Hepatocyte (in vitro differentiated cells): ENCODE measurements at regions not wholly inside any gene's neighbourhood (a gene's known extent, or its start where the extent isn't known, plus 50 kb on each side); places are given as distances from the start of the nearest gene placed in this dataset.

Experiments used
- DNase-seq: peaks from one replicate; pipeline ENCODE4 v3.0.0-alpha.2; 2016; ENCODE audit warnings: low spot score
- H2AFZ ChIP-seq: fragments of 200-600 bp; sonication (generic); 2 replicates; pipeline ENCODE4 v1.6.0; 2016; ENCODE audit warnings: antibody characterized with exemption, mild to moderate bottlenecking
- H3K27ac ChIP-seq: fragments of 200-600 bp; sonication (generic); 2 replicates; pipeline ENCODE4 v1.5.1; 2016; ENCODE audit warnings: mild to moderate bottlenecking
- H3K27me3 ChIP-seq: fragments of 200-600 bp; sonication (generic); 2 replicates; pipeline ENCODE4 v1.6.1; 2016
- H3K36me3 ChIP-seq: fragments of 200-600 bp; sonication (generic); replicated peaks from 2 replicates; pipeline ENCODE4 v1.5.1; 2016; ENCODE audit warnings: low read depth; ENCODE audit not compliant: insufficient read depth
- H3K4me1 ChIP-seq: fragments of 200-600 bp; sonication (generic); 2 replicates; pipeline ENCODE4 v1.5.1; 2016; ENCODE audit warnings: mild to moderate bottlenecking, moderate library complexity; ENCODE audit not compliant: insufficient read depth
- H3K4me2 ChIP-seq: fragments of 200-600 bp; sonication (generic); 2 replicates; pipeline ENCODE4 v1.6.0; 2016
- H3K4me3 ChIP-seq: fragments of 200-600 bp; sonication (generic); 2 replicates; pipeline ENCODE4 v1.5.1; 2016; ENCODE audit warnings: mild to moderate bottlenecking
- H3K79me2 ChIP-seq: fragments of 200-600 bp; sonication (generic); 2 replicates; pipeline ENCODE4 v1.6.0; 2017; ENCODE audit warnings: mild to moderate bottlenecking
- H3K9me2 ChIP-seq: fragments of 200-600 bp; sonication (generic); replicated peaks from 2 replicates; pipeline ENCODE4 v1.6.0; 2017; ENCODE audit warnings: mild to moderate bottlenecking; ENCODE audit not compliant: insufficient read depth
- H3K9me3 ChIP-seq: fragments of 200-600 bp; sonication (generic); 2 replicates; pipeline ENCODE4 v1.5.1; 2016; ENCODE audit warnings: low read depth, mild to moderate bottlenecking
- H4K20me1 ChIP-seq: fragments of 200-600 bp; sonication (generic); 2 replicates; pipeline ENCODE4 v1.6.0; 2016; ENCODE audit warnings: mild to moderate bottlenecking; ENCODE audit not compliant: insufficient read depth, poor library complexity, severe bottlenecking
- CTCF ChIP-seq: fragments of 200-600 bp; sonication (generic); IDR thresholded peaks from 2 replicates; pipeline ENCODE4 v1.5.1; 2016; ENCODE audit warnings: antibody characterized with exemption, mild to moderate bottlenecking; ENCODE audit not compliant: poor library complexity
- EZH2 ChIP-seq: fragments of 200-600 bp; sonication (generic); IDR thresholded peaks from 2 replicates; pipeline ENCODE4 v1.6.1; 2016; ENCODE audit warnings: antibody characterized with exemption, mild to moderate bottlenecking, borderline replicate concordance
- EZH2phosphoT487 ChIP-seq: fragments of 200-600 bp; sonication (generic); IDR thresholded peaks from one replicate; pipeline ENCODE4 v1.6.1; 2018; ENCODE audit warnings: antibody characterized with exemption, mild to moderate bottlenecking, low read depth, moderate library complexity; ENCODE audit not compliant: unreplicated experiment, severe bottlenecking
- whole genome bisulfite sequencing: methylation state at CpG from one replicate; pipeline ENCODE4 v1.1.6; 2016; ENCODE audit warnings: low lambda C conversion rate; ENCODE audit errors: missing lambda C conversion rate; 5-methylcytosine and 5-hydroxymethylcytosine counted together

DNA sequence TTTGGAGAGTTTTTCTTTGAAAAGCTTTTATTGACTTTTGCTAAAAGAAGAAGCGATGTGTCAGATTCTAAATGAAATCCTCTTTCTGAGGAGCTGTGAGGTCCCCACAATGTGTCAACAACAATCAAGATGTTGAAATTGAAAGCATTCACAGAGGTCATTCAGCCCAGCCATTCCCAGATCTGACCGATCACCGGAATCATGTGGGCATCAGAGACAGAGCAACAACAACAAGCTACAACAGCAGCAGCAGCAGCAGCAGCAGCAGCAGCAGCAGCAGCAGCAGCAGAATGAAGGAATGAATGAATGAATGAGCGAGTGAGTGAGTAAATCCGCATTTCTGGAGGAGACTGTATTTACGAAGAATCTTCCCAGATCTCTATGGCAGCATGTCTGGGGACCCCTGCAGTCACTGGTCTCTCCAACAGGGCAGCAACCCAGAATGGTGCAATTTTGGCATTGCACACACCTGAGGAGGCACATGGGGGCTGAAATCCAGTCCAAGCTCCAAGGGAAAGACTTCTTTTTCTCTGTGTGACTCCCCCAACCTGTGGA lies 299.0 kb downstream of the MYCN start:
- TF ChIP-seq EZH2 (no peak), CTCF (no peak), EZH2phosphoT487 (no peak)
- H3K4me1 ChIP-seq, result peaks cover 8% of the 10 kb centered on the region
- whole genome bisulfite sequencing, result 78% methylated on average over 6 of the region's 6 CpGs

DNA sequence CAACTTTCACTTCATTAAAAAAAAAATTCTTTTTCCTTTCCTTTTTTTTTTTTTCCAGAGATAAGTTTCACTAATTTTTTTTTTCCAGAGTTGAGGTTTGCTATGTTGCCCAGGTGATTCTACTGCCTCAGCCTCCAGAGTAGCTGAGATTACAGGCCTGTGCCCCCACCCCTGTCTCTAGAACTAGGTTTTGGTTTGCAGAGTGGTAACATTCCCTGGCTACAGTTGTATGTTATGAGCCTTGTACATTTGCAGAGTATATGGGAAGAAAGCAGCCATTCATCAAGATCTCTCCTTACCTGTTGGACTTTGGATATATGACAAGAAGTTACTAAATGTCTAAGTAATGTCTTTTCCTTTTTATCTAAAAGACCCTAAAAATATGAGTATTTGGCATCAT lies 298.4 kb downstream of the MYCN start:
- peak overlapping the region; percentile 51 for H3K4me2 ChIP-seq
- no peaks in the 10 kb centered on the region for H3K9me3 ChIP-seq
- H3K9me2 ChIP-seq, result no peaks in the 10 kb centered on the region
- no peaks in the 10 kb centered on the region for H3K36me3 ChIP-seq
- H4K20me1 ChIP-seq, result no peaks in the 10 kb centered on the region
- H3K79me2 ChIP-seq, result no peaks in the 10 kb centered on the region
- no peak for DNase-seq
- no peak overlapping the region for H2AFZ ChIP-seq
- peaks cover 8% of the 10 kb centered on the region for H3K4me1 ChIP-seq
- TF ChIP-seq CTCF (no peak), EZH2phosphoT487 (no peak), EZH2 (no peak)
- no peak overlapping the region for H3K4me3 ChIP-seq
- H3K27ac ChIP-seq, result peak overlapping the region; percentile 42
- no peaks in the 10 kb centered on the region for H3K27me3 ChIP-seq

More for the DNA sequence above, 299.0 kb downstream of the MYCN start:
- Histone ChIP-seq H3K9me2 (no peaks in the 10 kb centered on the region), H3K27me3 (no peaks in the 10 kb centered on the region), H4K20me1 (no peaks in the 10 kb centered on the region), H3K36me3 (no peaks in the 10 kb centered on the region), H3K4me2 (peak overlapping the region; percentile 51), H3K9me3 (no peaks in the 10 kb centered on the region), H3K4me3 (no peak overlapping the region), H3K79me2 (no peaks in the 10 kb centered on the region), H2AFZ (no peak overlapping the region), H3K27ac (peak overlapping the region; percentile 42)
- no peak for DNase-seq

DNA sequence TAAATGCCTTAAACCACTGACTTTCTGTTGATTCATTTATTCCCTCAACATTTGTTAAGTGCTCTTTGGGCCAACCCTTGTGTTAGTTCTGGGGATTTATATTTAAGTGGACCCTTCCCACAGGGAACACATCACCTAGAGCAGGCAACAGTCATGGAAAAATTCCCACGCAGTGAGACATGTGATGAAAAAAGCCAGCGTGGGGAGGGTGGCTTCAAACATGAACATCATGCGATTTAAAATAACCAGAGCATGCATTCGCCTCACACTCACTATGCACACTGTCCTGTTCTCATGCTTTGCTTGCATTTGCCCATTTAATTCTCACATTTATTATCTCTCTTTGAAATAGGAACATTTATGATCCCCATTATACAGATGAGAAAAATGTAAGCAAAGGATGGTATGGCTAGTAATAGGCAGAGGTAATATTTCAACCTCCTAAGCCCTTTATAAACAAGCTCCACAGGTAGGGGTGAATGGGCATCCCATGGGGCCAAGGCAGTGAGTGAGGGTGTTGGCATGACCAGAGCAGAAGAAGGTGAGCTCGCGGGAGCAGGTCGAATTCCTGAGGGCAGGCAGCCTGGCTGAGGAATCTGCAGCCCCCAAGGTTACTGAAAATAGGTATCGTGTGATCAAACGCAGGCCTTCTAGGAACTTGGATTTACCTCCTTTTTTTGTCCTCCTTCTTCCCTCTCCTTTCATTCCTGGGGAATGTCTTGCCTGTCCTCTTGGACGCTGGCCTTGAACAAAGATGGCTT lies 297.8 kb downstream of the MYCN start:
- H3K4me1 ChIP-seq, result peaks cover 8% of the 10 kb centered on the region
- H3K27ac ChIP-seq, result peak overlapping the region; percentile 42
- no peak for DNase-seq
- H3K79me2 ChIP-seq, result no peaks in the 10 kb centered on the region
- TF ChIP-seq EZH2phosphoT487 (no peak), EZH2 (no peak), CTCF (no peak)
- H3K36me3 ChIP-seq, result no peaks in the 10 kb centered on the region
- no peaks in the 10 kb centered on the region for H3K9me3 ChIP-seq
- H3K27me3 ChIP-seq, result no peaks in the 10 kb centered on the region
- H4K20me1 ChIP-seq, result no peaks in the 10 kb centered on the region
- no peaks in the 10 kb centered on the region for H3K9me2 ChIP-seq
- H2AFZ ChIP-seq, result no peak overlapping the region
- 80% methylated on average over 10 of the region's 10 CpGs for WGBS
- no peak overlapping the region for H3K4me2 ChIP-seq
- no peak overlapping the region for H3K4me3 ChIP-seq
